ENCODE measurements at regions not wholly inside any gene's neighbourhood (a gene's known extent, or its start where the extent isn't known, plus 50 kb on each side); places are given as distances from the start of the nearest gene placed in this dataset.

GRCh38 chr15:62301993-62302675 is 137.0 kb upstream of the C2CD4B start:
- intact Hi-C loops (cut with DNase I) = no loop called here
- Histone ChIP-seq H3K4me1 (peaks cover 0 to 15% (median 6%) of the 10 kb centered on the region in 4 donors), H3K4me3 (peak overlapping the region; percentile 4 to 29 (median 15)), H3K27ac (peak overlapping the region; percentile 64 to 83 (median 71)), H3K36me3 (no peaks in the 10 kb centered on the region), H3K9me3 (no peaks in the 10 kb centered on the region), H3K27me3 (no peaks in the 10 kb centered on the region)
- 14% methylated on average over 3 of the region's 3 CpGs for WGBS (ENCODE audit: insufficient coverage, low coverage, low lambda C conversion rate, missing lambda C conversion rate)
- peak; percentile 88 to 94 (median 92) for ATAC-seq
- TF ChIP-seq, protein P1, sequence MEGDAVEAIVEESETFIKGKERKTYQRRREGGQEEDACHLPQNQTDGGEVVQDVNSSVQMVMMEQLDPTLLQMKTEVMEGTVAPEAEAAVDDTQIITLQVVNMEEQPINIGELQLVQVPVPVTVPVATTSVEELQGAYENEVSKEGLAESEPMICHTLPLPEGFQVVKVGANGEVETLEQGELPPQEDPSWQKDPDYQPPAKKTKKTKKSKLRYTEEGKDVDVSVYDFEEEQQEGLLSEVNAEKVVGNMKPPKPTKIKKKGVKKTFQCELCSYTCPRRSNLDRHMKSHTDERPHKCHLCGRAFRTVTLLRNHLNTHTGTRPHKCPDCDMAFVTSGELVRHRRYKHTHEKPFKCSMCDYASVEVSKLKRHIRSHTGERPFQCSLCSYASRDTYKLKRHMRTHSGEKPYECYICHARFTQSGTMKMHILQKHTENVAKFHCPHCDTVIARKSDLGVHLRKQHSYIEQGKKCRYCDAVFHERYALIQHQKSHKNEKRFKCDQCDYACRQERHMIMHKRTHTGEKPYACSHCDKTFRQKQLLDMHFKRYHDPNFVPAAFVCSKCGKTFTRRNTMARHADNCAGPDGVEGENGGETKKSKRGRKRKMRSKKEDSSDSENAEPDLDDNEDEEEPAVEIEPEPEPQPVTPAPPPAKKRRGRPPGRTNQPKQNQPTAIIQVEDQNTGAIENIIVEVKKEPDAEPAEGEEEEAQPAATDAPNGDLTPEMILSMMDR (IDR thresholded peaks at IDR 0.05) = no peak
- TF ChIP-seq POLR2A (IDR thresholded peaks at IDR 0.05) = peak; percentile 54
- DNase-seq = peak in 2 of 3 donors; percentile 28 to 63

DNA sequence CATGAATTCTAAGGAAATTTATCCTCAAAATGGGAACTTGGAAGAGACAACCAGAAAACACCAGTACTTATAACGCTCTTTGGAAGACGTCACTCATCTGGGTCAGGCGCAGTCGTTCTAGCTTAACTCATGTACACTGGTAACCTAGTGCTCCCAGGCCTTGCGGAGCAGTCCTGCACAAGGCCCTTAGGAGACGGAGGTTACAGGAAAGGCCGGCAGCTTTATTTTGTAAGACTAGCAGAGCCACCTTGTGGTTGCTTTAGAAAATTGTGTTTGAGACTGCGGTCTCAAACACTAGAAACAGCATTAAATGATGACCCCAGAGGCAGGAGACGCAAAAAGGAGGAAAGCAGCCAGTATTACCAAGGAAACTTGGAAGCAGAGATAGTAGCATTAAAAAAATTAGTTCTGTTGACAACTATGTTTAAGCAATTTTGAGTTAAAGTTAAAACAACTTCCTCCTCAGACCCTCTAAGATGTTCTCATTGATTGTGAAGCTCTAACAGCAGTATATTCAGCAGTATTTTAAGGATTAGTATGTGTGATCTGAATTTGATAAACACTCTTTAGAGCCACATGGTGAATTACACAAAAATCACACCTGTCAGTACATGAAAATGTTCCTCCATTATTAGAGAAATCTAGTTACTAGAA is 141.9 kb upstream of the C2CD4B start:
- peaks cover 0 to 11% (median 5%) of the 10 kb centered on the region in 4 donors for H3K4me1 ChIP-seq
- WGBS (ENCODE audit: insufficient coverage, low coverage, low lambda C conversion rate, missing lambda C conversion rate) = 9% methylated on average over 9 of the region's 9 CpGs
- no peak overlapping the region for H3K4me3 ChIP-seq
- H3K27ac ChIP-seq = peak overlapping the region in 1 of 3 donors; percentile 35
- no peak for TF ChIP-seq POLR2A (IDR thresholded peaks at IDR 0.05)
- TF ChIP-seq, protein P1 (IDR thresholded peaks at IDR 0.05) = peak; percentile 60 to 74 (median 72)
- DNase-seq (peak; percentile 56 to 72 (median 66)), ATAC-seq (peak; percentile 89 to 95 (median 89))
- intact Hi-C loops (cut with DNase I) = no loop called here
- H3K9me3 ChIP-seq = no peaks in the 10 kb centered on the region
- no peaks in the 10 kb centered on the region for H3K27me3 ChIP-seq
- no peaks in the 10 kb centered on the region for H3K36me3 ChIP-seq

DNA sequence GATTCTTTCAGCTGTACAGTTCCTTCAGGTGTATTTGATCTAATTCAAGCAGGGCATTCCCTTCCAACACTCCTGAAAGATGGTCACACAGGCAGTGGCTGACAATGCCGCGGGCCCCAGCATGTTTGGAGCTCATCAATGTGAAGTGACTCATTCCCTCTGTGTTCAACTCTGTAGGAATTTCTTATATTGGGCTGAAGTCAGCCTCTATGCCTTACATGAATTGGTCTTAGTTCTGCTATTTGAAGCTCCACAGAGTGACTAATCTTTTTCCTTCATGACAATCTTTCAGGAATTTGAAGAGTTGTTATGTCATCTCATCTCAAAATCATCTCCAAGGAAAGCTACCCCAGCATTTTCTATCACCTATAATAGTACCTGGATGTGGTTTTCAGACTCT is 142.5 kb upstream of the C2CD4B start:
- H3K27me3 ChIP-seq = no peaks in the 10 kb centered on the region
- no peak overlapping the region for H3K27ac ChIP-seq
- DNase-seq (no peak), ATAC-seq (no peak)
- H3K4me3 ChIP-seq = no peak overlapping the region
- H3K36me3 ChIP-seq = no peaks in the 10 kb centered on the region
- peaks cover 0 to 8% (median 2%) of the 10 kb centered on the region in 4 donors for H3K4me1 ChIP-seq
- no peak for TF ChIP-seq POLR2A (IDR thresholded peaks at IDR 0.05)
- TF ChIP-seq, protein P1 (IDR thresholded peaks at IDR 0.05) = no peak
- H3K9me3 ChIP-seq = no peaks in the 10 kb centered on the region
- 100% methylated on average over 2 of the region's 2 CpGs for WGBS (ENCODE audit: insufficient coverage, low coverage, low lambda C conversion rate, missing lambda C conversion rate)
- intact Hi-C loops (cut with DNase I) = no loop called here

- no peaks in the 10 kb centered on the region for H3K27me3 ChIP-seq
- DNase-seq (no peak), ATAC-seq (peak in 1 of 4 donors; percentile 44)
- TF ChIP-seq, protein P1 (IDR thresholded peaks at IDR 0.05) = no peak
- no peak for TF ChIP-seq POLR2A (IDR thresholded peaks at IDR 0.05)
- H3K4me3 ChIP-seq = no peak overlapping the region
- H3K36me3 ChIP-seq = no peaks in the 10 kb centered on the region
- H3K9me3 ChIP-seq = no peaks in the 10 kb centered on the region
- intact Hi-C loops (cut with DNase I) = no loop called here
- 42% methylated on average over 2 of the region's 2 CpGs for WGBS (ENCODE audit: insufficient coverage, low coverage, low lambda C conversion rate, missing lambda C conversion rate)
- no peaks in the 10 kb centered on the region for H3K4me1 ChIP-seq
- H3K27ac ChIP-seq = no peak overlapping the region
These were observed 151.5 kb upstream of the C2CD4B start for GRCh38 chr15:62316413-62317060.
